HL-60 (cell line): ENCODE measurements at regions not wholly inside any gene's neighbourhood (a gene's known extent, or its start where the extent isn't known, plus 50 kb on each side); places are given as distances from the start of the nearest gene placed in this dataset.

Experiments
- DNase-seq, 2 experiments: peaks; one replicate each; pipeline ENCODE4 v3.0.0-alpha.2; 2010 to 2020; ENCODE audit warnings: low read depth in 1 of 2, low spot score in 1 of 2
- H3K27ac ChIP-seq: fragments of 250-450 bp; sonication (Bioruptor Pico); replicated peaks from 2 replicates; pipeline ENCODE4 v1.5.1; 2020; ENCODE audit warnings: mild to moderate bottlenecking, moderate library complexity
- H3K27me3 ChIP-seq: fragments of 250-450 bp; sonication (Bioruptor Pico); 2 replicates; pipeline ENCODE4 v1.5.1; 2021; ENCODE audit warnings: mild to moderate bottlenecking, moderate library complexity; ENCODE audit not compliant: insufficient read depth, poor library complexity, severe bottlenecking
- H3K4me3 ChIP-seq: replicated peaks from 2 replicates; pipeline ENCODE4 v1.5.1; 2011; ENCODE audit warnings: mild to moderate bottlenecking, control low read depth, low read length; ENCODE audit not compliant: insufficient read depth
- GABPA ChIP-seq: IDR thresholded peaks from 2 replicates; pipeline ENCODE4 v1.6.1; 2012; ENCODE audit warnings: low read depth
- POLR2AphosphoS5 ChIP-seq: IDR thresholded peaks from 2 replicates; pipeline ENCODE4 v1.6.1; 2012; ENCODE audit warnings: low read depth
- REST ChIP-seq: IDR thresholded peaks from 2 replicates; pipeline ENCODE4 v1.6.1; 2012; ENCODE audit warnings: low read depth; ENCODE audit not compliant: insufficient replicate concordance
- SPI1 ChIP-seq: IDR thresholded peaks from 2 replicates; pipeline ENCODE4 v1.6.1; 2012; ENCODE audit warnings: low read depth, mild to moderate bottlenecking, borderline replicate concordance
- TF ChIP-seq, protein P1 (sequence below): IDR thresholded peaks from one replicate; pipeline ENCODE4 v1.5.1; 2011; ENCODE audit warnings: low read length, control low read depth, inconsistent platforms; ENCODE audit not compliant: insufficient read depth

DNA sequence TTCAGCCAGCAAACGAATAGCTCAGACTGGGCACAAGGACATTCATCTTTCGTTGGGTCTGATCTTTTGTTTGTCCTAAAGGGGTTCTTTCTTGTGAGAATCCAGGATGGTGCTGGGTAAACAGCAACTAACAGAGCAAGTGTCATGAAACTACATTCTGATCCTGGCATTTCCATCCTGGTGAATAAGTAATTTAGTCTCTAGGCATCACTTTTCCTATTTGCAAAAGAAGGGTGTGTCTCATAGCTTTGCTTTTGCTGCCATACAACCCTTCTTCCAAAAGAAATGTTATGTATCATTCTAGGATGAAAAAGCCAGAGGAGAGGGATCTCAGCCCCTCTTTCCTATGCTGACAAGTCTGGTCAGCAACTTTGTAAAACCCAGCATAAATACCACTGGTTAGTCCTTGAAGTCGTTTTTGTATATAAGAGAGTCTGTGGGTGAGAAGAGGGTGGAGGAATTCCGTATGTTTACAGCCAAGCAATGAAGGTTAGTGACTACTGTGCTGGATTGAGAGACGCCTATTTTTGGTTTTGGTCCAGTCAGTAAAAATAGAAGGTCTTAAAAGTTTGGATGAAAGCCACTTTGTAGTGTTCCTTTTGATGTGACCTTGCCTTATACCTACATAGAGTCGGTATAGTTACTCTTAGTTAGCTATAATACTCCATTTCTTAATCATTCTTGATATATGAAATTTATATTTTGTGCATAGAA, 88.4 kb upstream of the SLC25A13 start:
- DNase-seq: no peak
- Histone ChIP-seq H3K27ac (no peak overlapping the region), H3K4me3 (no peak overlapping the region), H3K27me3 (peaks cover 5% of the 10 kb centered on the region)
- TF ChIP-seq, protein P1, sequence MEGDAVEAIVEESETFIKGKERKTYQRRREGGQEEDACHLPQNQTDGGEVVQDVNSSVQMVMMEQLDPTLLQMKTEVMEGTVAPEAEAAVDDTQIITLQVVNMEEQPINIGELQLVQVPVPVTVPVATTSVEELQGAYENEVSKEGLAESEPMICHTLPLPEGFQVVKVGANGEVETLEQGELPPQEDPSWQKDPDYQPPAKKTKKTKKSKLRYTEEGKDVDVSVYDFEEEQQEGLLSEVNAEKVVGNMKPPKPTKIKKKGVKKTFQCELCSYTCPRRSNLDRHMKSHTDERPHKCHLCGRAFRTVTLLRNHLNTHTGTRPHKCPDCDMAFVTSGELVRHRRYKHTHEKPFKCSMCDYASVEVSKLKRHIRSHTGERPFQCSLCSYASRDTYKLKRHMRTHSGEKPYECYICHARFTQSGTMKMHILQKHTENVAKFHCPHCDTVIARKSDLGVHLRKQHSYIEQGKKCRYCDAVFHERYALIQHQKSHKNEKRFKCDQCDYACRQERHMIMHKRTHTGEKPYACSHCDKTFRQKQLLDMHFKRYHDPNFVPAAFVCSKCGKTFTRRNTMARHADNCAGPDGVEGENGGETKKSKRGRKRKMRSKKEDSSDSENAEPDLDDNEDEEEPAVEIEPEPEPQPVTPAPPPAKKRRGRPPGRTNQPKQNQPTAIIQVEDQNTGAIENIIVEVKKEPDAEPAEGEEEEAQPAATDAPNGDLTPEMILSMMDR: no peak
- TF ChIP-seq REST: no peak
- no peak for TF ChIP-seq POLR2AphosphoS5
- no peak for TF ChIP-seq GABPA
- no peak for TF ChIP-seq SPI1

- H3K4me3 ChIP-seq: no peak overlapping the region
- no peak overlapping the region for H3K27ac ChIP-seq
- no peak for DNase-seq
- H3K27me3 ChIP-seq: peaks cover 5% of the 10 kb centered on the region
- TF ChIP-seq REST (no peak), POLR2AphosphoS5 (no peak), SPI1 (no peak), GABPA (no peak)
- TF ChIP-seq, protein P1: no peak
Observed at GRCh38 chr7:96408881-96409280, 87.0 kb upstream of the SLC25A13 start.

GRCh38 chr7:96407427-96407826, 85.5 kb upstream of the SLC25A13 start:
- Histone ChIP-seq H3K27ac (no peak overlapping the region), H3K27me3 (no peaks in the 10 kb centered on the region), H3K4me3 (no peak overlapping the region)
- no peak for DNase-seq
- no peak for TF ChIP-seq REST
- TF ChIP-seq, protein P1: no peak
- TF ChIP-seq SPI1: no peak
